ENCODE measurements at regions not wholly inside any gene's neighbourhood (a gene's known extent, or its start where the extent isn't known, plus 50 kb on each side); places are given as distances from the start of the nearest gene placed in this dataset.

DNA sequence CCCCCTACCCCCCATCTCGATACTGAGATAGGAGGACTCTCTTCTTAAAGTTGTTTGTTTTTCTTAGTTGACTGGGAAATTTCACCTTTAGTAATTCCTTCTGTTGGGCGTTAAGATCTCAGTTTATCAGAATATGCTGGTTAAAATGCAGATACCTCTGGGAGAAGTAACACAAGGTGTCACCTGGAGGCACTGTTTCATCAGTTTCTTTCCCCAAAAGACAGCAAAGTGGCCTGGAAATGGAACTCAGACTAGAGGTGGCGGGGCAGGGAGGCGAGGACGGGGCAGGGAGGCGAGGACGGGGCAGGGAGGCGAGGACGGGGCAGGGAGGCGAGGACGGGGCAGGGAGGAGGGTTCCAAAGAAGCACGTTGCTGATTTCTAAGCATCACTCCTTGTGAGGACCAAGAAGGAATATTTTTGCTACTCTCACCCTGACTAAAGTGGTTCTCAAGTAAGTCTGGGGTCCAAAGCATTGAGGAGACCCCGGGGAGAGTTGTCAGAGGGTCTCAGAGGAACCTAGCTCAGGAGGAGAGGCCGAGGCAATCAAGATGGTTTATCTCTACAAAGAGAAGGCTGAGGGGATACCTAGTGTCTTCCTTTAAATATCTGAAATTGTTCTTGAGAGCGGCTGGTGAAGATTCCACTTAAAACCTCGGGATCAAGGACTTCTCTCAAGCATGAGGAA, 147.0 kb upstream of the B3GAT1 start:
- TF ChIP-seq, protein P1, sequence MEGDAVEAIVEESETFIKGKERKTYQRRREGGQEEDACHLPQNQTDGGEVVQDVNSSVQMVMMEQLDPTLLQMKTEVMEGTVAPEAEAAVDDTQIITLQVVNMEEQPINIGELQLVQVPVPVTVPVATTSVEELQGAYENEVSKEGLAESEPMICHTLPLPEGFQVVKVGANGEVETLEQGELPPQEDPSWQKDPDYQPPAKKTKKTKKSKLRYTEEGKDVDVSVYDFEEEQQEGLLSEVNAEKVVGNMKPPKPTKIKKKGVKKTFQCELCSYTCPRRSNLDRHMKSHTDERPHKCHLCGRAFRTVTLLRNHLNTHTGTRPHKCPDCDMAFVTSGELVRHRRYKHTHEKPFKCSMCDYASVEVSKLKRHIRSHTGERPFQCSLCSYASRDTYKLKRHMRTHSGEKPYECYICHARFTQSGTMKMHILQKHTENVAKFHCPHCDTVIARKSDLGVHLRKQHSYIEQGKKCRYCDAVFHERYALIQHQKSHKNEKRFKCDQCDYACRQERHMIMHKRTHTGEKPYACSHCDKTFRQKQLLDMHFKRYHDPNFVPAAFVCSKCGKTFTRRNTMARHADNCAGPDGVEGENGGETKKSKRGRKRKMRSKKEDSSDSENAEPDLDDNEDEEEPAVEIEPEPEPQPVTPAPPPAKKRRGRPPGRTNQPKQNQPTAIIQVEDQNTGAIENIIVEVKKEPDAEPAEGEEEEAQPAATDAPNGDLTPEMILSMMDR (IDR thresholded peaks at IDR 0.05) = no peak
- TF ChIP-seq POLR2A (IDR thresholded peaks at IDR 0.05) = no peak
- TF ChIP-seq POLR2AphosphoS5 (IDR thresholded peaks at IDR 0.05) = no peak
- no peak for TF ChIP-seq EP300 (IDR thresholded peaks at IDR 0.05; ENCODE audit: low read depth)
